Liver (tissue), 8 donors: ENCODE measurements at regions not wholly inside any gene's neighbourhood (a gene's known extent, or its start where the extent isn't known, plus 50 kb on each side); places are given as distances from the start of the nearest gene placed in this dataset.

Source experiments
- DNase-seq: peaks from one replicate; pipeline ENCODE4 v3.0.0-alpha.2; 2017; ENCODE audit warnings: low spot score
- H3K27ac ChIP-seq, 2 donors: one replicate each; pipeline ENCODE4 v1.7.0; 2013; ENCODE audit warnings: inconsistent platforms in 2 of 2, low read length in 2 of 2, control low read depth in 1 of 2, low read depth in 1 of 2, mild to moderate bottlenecking in 1 of 2
- H3K27me3 ChIP-seq, 4 donors: one replicate each; pipeline versions ENCODE4 v1.6.1 to v1.7.0; 2013; ENCODE audit warnings: low read length in 3 of 4, inconsistent platforms in 1 of 4, mild to moderate bottlenecking in 1 of 4, moderate library complexity in 1 of 4; ENCODE audit not compliant: control insufficient read depth in 4 of 4, insufficient read depth in 4 of 4
- H3K36me3 ChIP-seq, 4 donors: one replicate each; pipeline versions ENCODE4 v1.6.1 to v1.7.0; 2013; ENCODE audit warnings: low read length in 3 of 4, mild to moderate bottlenecking in 3 of 4, low read depth in 1 of 4, moderate library complexity in 1 of 4; ENCODE audit not compliant: control insufficient read depth in 4 of 4, insufficient read depth in 3 of 4
- H3K4me1 ChIP-seq, 4 donors: one replicate each; pipeline versions ENCODE4 v1.6.1 to v1.7.0; 2013; ENCODE audit warnings: low read length in 3 of 4, mild to moderate bottlenecking in 3 of 4, moderate library complexity in 1 of 4; ENCODE audit not compliant: control insufficient read depth in 4 of 4, insufficient read depth in 4 of 4
- H3K4me3 ChIP-seq, 3 donors: one replicate each; pipeline versions ENCODE4 v1.6.1 to v1.7.0; 2013; ENCODE audit warnings: low read length in 3 of 3, control low read depth in 1 of 3, low read depth in 1 of 3, mild to moderate bottlenecking in 1 of 3
- H3K9ac ChIP-seq, 2 donors: one replicate each; pipeline ENCODE4 v1.7.0; 2013; ENCODE audit warnings: low read length in 2 of 2, mild to moderate bottlenecking in 2 of 2, moderate library complexity in 2 of 2, control low read depth in 1 of 2, low read depth in 1 of 2
- H3K9me3 ChIP-seq, 4 donors: one replicate each; pipeline versions ENCODE4 v1.6.1 to v1.7.0; 2013; ENCODE audit warnings: low read length in 3 of 4; ENCODE audit not compliant: control insufficient read depth in 4 of 4
- ATF3 ChIP-seq: IDR thresholded peaks from 2 replicates; pipeline ENCODE4 v1.6.1; 2016; ENCODE audit warnings: antibody characterized with exemption
- CTCF ChIP-seq: fragments of 150-350 bp; IDR thresholded peaks from 2 replicates; pipeline ENCODE4 v1.5.1; 2017; ENCODE audit warnings: improper control_type of control experiment, low read depth, low read length; ENCODE audit not compliant: missing input control
- EGR1 ChIP-seq, 2 donors: IDR thresholded peaks; 2 replicates each; pipeline ENCODE4 v1.6.1; 2016 to 2018; ENCODE audit warnings: antibody characterized with exemption in 2 of 2, low read depth in 2 of 2
- FOXA1 ChIP-seq: IDR thresholded peaks from 2 replicates; pipeline ENCODE4 v1.6.1; 2016; ENCODE audit warnings: antibody characterized with exemption
- FOXA2 ChIP-seq: IDR thresholded peaks from 2 replicates; pipeline ENCODE4 v1.6.1; 2016; ENCODE audit warnings: antibody characterized with exemption
- GABPA ChIP-seq, 2 donors: IDR thresholded peaks in 1 of 2; conservative IDR thresholded peaks in 1 of 2; 2 replicates each; pipeline ENCODE4 v1.6.1; 2016; ENCODE audit warnings: antibody characterized with exemption in 2 of 2, mild to moderate bottlenecking in 1 of 2, moderate library complexity in 1 of 2
- HNF4A ChIP-seq, 2 donors: conservative IDR thresholded peaks; 2 replicates each; pipeline ENCODE4 v1.6.1; 2016; ENCODE audit warnings: antibody characterized with exemption in 2 of 2, mild to moderate bottlenecking in 2 of 2
- HNF4G ChIP-seq: IDR thresholded peaks from 2 replicates; pipeline ENCODE4 v1.6.1; 2016; ENCODE audit warnings: antibody characterized with exemption
- JUND ChIP-seq, 2 donors: IDR thresholded peaks; 2 replicates each; pipeline ENCODE4 v1.6.1; 2016; ENCODE audit warnings: antibody characterized with exemption in 2 of 2
- NR2F2 ChIP-seq: IDR thresholded peaks from 2 replicates; pipeline ENCODE4 v1.6.1; 2016; ENCODE audit warnings: antibody characterized with exemption
- RAD21 ChIP-seq, 2 donors: IDR thresholded peaks; 2 replicates each; pipeline ENCODE4 v1.6.1; 2016; ENCODE audit warnings: antibody characterized with exemption in 2 of 2, mild to moderate bottlenecking in 2 of 2
- RXRA ChIP-seq, 2 donors: IDR thresholded peaks; 2 replicates each; pipeline ENCODE4 v1.6.1; 2017 to 2018; ENCODE audit warnings: antibody characterized with exemption in 2 of 2, mild to moderate bottlenecking in 1 of 2
- SP1 ChIP-seq: IDR thresholded peaks from 2 replicates; pipeline ENCODE4 v1.6.1; 2018; ENCODE audit warnings: antibody characterized with exemption, mild to moderate bottlenecking
- TAF1 ChIP-seq: conservative IDR thresholded peaks from 2 replicates; pipeline ENCODE4 v1.6.1; 2016; ENCODE audit warnings: antibody characterized with exemption, mild to moderate bottlenecking
- YY1 ChIP-seq: IDR thresholded peaks from 2 replicates; pipeline ENCODE4 v1.6.1; 2016; ENCODE audit warnings: antibody characterized with exemption, mild to moderate bottlenecking
- WGBS: extraction: QIAGEN DNeasy Blood & Tissue Kit; methylation state at CpG from one replicate; pipeline ENCODE4 v1.1.7; 2013; 5-methylcytosine and 5-hydroxymethylcytosine counted together
- TF ChIP-seq, protein P1 (sequence below): IDR thresholded peaks from 2 replicates; pipeline ENCODE4 v1.6.1; 2016; ENCODE audit warnings: antibody characterized with exemption
- TF ChIP-seq, protein P2 (sequence below): IDR thresholded peaks from 2 replicates; pipeline ENCODE4 v1.6.1; 2016; ENCODE audit warnings: antibody characterized with exemption, mild to moderate bottlenecking
- TF ChIP-seq, protein P3 (sequence below): IDR thresholded peaks from 2 replicates; pipeline ENCODE4 v1.6.1; 2016; ENCODE audit warnings: antibody characterized with exemption
- donor health status: healthy.
- donor health status: healthy.
- donor health status: healthy.
- donor health status: healthy.
- donor health status: healthy.

GRCh38 chr2:66888791-66889631, 454.1 kb downstream of the MEIS1 start:
- H3K36me3 ChIP-seq = no peaks in the 10 kb centered on the region
- peaks cover 0 to under 1% (median 0%) of the 10 kb centered on the region in 4 donors for H3K27me3 ChIP-seq
- H3K9ac ChIP-seq = no peak overlapping the region
- DNase-seq = no peak
- no peak for TF ChIP-seq EGR1 (IDR thresholded peaks at IDR 0.05; ENCODE audit: low read depth in 2 of 2)
- TF ChIP-seq SP1 = no peak
- TF ChIP-seq CTCF = no peak
- no peak for TF ChIP-seq TAF1
- TF ChIP-seq ATF3 = no peak
- TF ChIP-seq GABPA (IDR thresholded peaks at IDR 0.05 in 1 of 2, conservative IDR thresholded peaks at IDR 0.05 in 1 of 2) = no peak
- TF ChIP-seq, protein P1, sequence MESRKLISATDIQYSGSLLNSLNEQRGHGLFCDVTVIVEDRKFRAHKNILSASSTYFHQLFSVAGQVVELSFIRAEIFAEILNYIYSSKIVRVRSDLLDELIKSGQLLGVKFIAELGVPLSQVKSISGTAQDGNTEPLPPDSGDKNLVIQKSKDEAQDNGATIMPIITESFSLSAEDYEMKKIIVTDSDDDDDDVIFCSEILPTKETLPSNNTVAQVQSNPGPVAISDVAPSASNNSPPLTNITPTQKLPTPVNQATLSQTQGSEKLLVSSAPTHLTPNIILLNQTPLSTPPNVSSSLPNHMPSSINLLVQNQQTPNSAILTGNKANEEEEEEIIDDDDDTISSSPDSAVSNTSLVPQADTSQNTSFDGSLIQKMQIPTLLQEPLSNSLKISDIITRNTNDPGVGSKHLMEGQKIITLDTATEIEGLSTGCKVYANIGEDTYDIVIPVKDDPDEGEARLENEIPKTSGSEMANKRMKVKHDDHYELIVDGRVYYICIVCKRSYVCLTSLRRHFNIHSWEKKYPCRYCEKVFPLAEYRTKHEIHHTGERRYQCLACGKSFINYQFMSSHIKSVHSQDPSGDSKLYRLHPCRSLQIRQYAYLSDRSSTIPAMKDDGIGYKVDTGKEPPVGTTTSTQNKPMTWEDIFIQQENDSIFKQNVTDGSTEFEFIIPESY = no peak
- TF ChIP-seq RAD21 (IDR thresholded peaks at IDR 0.05) = no peak
- TF ChIP-seq YY1 = no peak
- no peak for TF ChIP-seq RXRA (IDR thresholded peaks at IDR 0.05)
- H3K9me3 ChIP-seq = no peaks in the 10 kb centered on the region
- WGBS = 81% methylated on average over 6 of the region's 6 CpGs
- H3K4me1 ChIP-seq = no peaks in the 10 kb centered on the region
- no peak overlapping the region for H3K4me3 ChIP-seq
- H3K27ac ChIP-seq = no peak overlapping the region

DNA sequence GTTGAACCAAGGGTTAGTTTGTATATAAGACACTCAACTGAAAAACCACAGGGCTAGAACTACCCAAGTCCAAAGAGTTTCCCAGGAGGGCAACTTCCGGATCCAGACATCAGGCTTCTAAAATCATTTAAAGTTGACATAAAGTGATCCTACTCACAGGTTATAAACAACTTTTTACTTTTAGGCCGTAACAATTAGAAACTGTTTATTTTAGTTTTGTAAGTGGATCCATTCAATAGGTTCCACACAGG, 454.6 kb downstream of the MEIS1 start:
- H3K4me1 ChIP-seq = no peaks in the 10 kb centered on the region
- no peaks in the 10 kb centered on the region for H3K36me3 ChIP-seq
- H3K4me3 ChIP-seq = no peak overlapping the region
- WGBS = 66% methylated on average over 2 of the region's 2 CpGs
- H3K27me3 ChIP-seq = peaks cover 0 to 5% (median 0%) of the 10 kb centered on the region in 4 donors
- TF ChIP-seq FOXA1 (no peak), FOXA2 (no peak), RAD21 (IDR thresholded peaks at IDR 0.05) (no peak), EGR1 (IDR thresholded peaks at IDR 0.05; ENCODE audit: low read depth in 2 of 2) (no peak), ATF3 (no peak), CTCF (no peak), HNF4A (conservative IDR thresholded peaks at IDR 0.05) (no peak), HNF4G (no peak), SP1 (no peak), RXRA (IDR thresholded peaks at IDR 0.05) (no peak), TAF1 (no peak), GABPA (IDR thresholded peaks at IDR 0.05 in 1 of 2, conservative IDR thresholded peaks at IDR 0.05 in 1 of 2) (no peak), NR2F2 (no peak), JUND (IDR thresholded peaks at IDR 0.05) (no peak)
- TF ChIP-seq, protein P2, sequence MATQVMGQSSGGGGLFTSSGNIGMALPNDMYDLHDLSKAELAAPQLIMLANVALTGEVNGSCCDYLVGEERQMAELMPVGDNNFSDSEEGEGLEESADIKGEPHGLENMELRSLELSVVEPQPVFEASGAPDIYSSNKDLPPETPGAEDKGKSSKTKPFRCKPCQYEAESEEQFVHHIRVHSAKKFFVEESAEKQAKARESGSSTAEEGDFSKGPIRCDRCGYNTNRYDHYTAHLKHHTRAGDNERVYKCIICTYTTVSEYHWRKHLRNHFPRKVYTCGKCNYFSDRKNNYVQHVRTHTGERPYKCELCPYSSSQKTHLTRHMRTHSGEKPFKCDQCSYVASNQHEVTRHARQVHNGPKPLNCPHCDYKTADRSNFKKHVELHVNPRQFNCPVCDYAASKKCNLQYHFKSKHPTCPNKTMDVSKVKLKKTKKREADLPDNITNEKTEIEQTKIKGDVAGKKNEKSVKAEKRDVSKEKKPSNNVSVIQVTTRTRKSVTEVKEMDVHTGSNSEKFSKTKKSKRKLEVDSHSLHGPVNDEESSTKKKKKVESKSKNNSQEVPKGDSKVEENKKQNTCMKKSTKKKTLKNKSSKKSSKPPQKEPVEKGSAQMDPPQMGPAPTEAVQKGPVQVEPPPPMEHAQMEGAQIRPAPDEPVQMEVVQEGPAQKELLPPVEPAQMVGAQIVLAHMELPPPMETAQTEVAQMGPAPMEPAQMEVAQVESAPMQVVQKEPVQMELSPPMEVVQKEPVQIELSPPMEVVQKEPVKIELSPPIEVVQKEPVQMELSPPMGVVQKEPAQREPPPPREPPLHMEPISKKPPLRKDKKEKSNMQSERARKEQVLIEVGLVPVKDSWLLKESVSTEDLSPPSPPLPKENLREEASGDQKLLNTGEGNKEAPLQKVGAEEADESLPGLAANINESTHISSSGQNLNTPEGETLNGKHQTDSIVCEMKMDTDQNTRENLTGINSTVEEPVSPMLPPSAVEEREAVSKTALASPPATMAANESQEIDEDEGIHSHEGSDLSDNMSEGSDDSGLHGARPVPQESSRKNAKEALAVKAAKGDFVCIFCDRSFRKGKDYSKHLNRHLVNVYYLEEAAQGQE = no peak
- TF ChIP-seq, protein P1 = no peak
- TF ChIP-seq, protein P3, sequence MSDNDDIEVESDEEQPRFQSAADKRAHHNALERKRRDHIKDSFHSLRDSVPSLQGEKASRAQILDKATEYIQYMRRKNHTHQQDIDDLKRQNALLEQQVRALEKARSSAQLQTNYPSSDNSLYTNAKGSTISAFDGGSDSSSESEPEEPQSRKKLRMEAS = no peak
- no peaks in the 10 kb centered on the region for H3K9me3 ChIP-seq
- H3K27ac ChIP-seq = no peak overlapping the region
- DNase-seq = no peak
- no peak overlapping the region for H3K9ac ChIP-seq
